WTC11 (cell line): ENCODE measurements at regions not wholly inside any gene's neighbourhood (a gene's known extent, or its start where the extent isn't known, plus 50 kb on each side); places are given as distances from the start of the nearest gene placed in this dataset.

ENCODE experiments used
- ETV6 ChIP-seq: sonication (generic); formaldehyde crosslinking; IDR thresholded peaks from 2 replicates; pipeline ENCODE4 v1.8.1; 2022; ENCODE audit warnings: mild to moderate bottlenecking, missing genetic modification reagents
- FOXJ3 ChIP-seq: sonication (generic); formaldehyde crosslinking; IDR thresholded peaks from 2 replicates; pipeline ENCODE4 v1.9.0; 2021; ENCODE audit warnings: missing genetic modification reagents, mild to moderate bottlenecking, borderline replicate concordance
- GABPB1 ChIP-seq: sonication (generic); formaldehyde crosslinking; IDR thresholded peaks from 2 replicates; pipeline ENCODE4 v1.8.1; 2023; ENCODE audit warnings: mild to moderate bottlenecking, missing genetic modification reagents
- SMAD3 ChIP-seq: sonication (generic); formaldehyde crosslinking; IDR thresholded peaks from 2 replicates; pipeline ENCODE4 v1.8.0; 2022; ENCODE audit warnings: missing genetic modification reagents, mild to moderate bottlenecking, borderline replicate concordance
- ZNF263 ChIP-seq: sonication (generic); formaldehyde crosslinking; IDR thresholded peaks from 2 replicates; pipeline ENCODE4 v1.8.1; 2022; ENCODE audit warnings: low read depth, mild to moderate bottlenecking, moderate library complexity, missing genetic modification reagents
- ZNF396 ChIP-seq: fragments of 250-450 bp; sonication (Bioruptor Pico); IDR thresholded peaks from 2 replicates; pipeline ENCODE4 v1.8.0; 2021; ENCODE audit warnings: mild to moderate bottlenecking, moderate library complexity, borderline replicate concordance
- TF ChIP-seq, protein P1 (sequence below): fragments of 200-600 bp; IDR thresholded peaks from 2 replicates; pipeline ENCODE4 v1.8.0; 2022; ENCODE audit warnings: antibody characterized with exemption
- TF ChIP-seq, protein P2 (sequence below): sonication (generic); formaldehyde crosslinking; IDR thresholded peaks from 2 replicates; pipeline ENCODE4 v1.8.0; 2022; ENCODE audit warnings: mild to moderate bottlenecking, missing genetic modification reagents
- TF ChIP-seq, protein P3 (sequence below): sonication (generic); formaldehyde crosslinking; IDR thresholded peaks from 2 replicates; pipeline ENCODE4 v1.8.1; 2023; ENCODE audit warnings: mild to moderate bottlenecking, missing genetic modification reagents, moderate library complexity

DNA sequence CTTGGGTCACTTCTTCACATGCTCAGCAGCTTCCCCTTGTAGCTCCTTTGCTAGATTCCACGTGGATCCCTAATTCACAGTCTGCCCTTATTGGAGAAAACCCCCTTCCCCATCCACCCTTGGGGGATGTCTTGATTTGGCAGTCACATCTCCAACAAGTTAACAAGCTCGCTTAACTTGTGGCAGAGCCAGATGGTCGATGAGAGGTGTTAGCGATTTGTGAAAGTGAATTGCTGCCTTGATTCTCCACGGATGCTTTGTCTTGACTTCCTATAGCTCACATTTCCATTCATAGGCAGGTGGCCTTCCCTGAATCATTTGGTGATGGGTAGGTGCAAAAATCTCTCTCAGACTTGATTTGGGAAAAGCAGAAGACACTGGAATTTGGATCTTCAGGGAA is 387.9 kb downstream of the TCERG1L start:
- TF ChIP-seq, protein P1, sequence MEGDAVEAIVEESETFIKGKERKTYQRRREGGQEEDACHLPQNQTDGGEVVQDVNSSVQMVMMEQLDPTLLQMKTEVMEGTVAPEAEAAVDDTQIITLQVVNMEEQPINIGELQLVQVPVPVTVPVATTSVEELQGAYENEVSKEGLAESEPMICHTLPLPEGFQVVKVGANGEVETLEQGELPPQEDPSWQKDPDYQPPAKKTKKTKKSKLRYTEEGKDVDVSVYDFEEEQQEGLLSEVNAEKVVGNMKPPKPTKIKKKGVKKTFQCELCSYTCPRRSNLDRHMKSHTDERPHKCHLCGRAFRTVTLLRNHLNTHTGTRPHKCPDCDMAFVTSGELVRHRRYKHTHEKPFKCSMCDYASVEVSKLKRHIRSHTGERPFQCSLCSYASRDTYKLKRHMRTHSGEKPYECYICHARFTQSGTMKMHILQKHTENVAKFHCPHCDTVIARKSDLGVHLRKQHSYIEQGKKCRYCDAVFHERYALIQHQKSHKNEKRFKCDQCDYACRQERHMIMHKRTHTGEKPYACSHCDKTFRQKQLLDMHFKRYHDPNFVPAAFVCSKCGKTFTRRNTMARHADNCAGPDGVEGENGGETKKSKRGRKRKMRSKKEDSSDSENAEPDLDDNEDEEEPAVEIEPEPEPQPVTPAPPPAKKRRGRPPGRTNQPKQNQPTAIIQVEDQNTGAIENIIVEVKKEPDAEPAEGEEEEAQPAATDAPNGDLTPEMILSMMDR, result no peak
- no peak for TF ChIP-seq GABPB1 (CRISPR knock-in tag)
- TF ChIP-seq, protein P2, sequence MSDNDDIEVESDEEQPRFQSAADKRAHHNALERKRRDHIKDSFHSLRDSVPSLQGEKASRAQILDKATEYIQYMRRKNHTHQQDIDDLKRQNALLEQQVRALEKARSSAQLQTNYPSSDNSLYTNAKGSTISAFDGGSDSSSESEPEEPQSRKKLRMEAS (CRISPR knock-in tag), result no peak
- TF ChIP-seq FOXJ3 (CRISPR knock-in tag), result no peak
- TF ChIP-seq SMAD3 (CRISPR knock-in tag), result no peak
- no peak for TF ChIP-seq ETV6 (CRISPR knock-in tag)
- TF ChIP-seq ZNF396 (CRISPR knock-in tag), result no peak
- TF ChIP-seq ZNF263 (CRISPR knock-in tag), result no peak
- TF ChIP-seq, protein P3, sequence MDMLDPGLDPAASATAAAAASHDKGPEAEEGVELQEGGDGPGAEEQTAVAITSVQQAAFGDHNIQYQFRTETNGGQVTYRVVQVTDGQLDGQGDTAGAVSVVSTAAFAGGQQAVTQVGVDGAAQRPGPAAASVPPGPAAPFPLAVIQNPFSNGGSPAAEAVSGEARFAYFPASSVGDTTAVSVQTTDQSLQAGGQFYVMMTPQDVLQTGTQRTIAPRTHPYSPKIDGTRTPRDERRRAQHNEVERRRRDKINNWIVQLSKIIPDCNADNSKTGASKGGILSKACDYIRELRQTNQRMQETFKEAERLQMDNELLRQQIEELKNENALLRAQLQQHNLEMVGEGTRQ (CRISPR knock-in tag), result no peak
